C4-2B (cell line): ENCODE measurements at regions not wholly inside any gene's neighbourhood (a gene's known extent, or its start where the extent isn't known, plus 50 kb on each side); places are given as distances from the start of the nearest gene placed in this dataset.

Experiments
- ZFX ChIP-seq: fragments of 450-650 bp; IDR thresholded peaks from 2 replicates; pipeline ENCODE4 v1.6.1; 2017
- TF ChIP-seq, protein P1 (sequence below): fragments of 450-650 bp; conservative IDR thresholded peaks from 2 replicates; pipeline ENCODE4 v1.5.1; 2017; ENCODE audit warnings: mild to moderate bottlenecking

DNA sequence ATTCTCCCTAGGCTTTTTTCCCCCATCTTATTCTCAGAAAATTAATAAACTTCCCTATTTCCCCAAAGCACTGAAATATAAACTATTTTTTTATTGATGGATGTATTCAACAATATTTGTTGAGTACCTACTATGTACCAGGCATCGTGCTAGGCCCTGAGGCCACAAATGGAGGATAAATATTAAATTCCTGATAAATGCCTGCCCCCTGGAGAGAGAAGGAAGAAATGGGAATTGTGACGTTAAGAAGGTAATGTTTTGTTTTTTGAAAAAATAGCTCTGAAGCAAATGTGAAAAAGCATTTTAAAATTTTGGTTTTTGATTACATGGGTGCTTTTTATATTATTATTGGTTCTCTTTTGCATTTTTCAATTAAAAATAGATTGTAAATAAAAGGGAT, 60.5 kb upstream of the DPT start:
- TF ChIP-seq, protein P1, sequence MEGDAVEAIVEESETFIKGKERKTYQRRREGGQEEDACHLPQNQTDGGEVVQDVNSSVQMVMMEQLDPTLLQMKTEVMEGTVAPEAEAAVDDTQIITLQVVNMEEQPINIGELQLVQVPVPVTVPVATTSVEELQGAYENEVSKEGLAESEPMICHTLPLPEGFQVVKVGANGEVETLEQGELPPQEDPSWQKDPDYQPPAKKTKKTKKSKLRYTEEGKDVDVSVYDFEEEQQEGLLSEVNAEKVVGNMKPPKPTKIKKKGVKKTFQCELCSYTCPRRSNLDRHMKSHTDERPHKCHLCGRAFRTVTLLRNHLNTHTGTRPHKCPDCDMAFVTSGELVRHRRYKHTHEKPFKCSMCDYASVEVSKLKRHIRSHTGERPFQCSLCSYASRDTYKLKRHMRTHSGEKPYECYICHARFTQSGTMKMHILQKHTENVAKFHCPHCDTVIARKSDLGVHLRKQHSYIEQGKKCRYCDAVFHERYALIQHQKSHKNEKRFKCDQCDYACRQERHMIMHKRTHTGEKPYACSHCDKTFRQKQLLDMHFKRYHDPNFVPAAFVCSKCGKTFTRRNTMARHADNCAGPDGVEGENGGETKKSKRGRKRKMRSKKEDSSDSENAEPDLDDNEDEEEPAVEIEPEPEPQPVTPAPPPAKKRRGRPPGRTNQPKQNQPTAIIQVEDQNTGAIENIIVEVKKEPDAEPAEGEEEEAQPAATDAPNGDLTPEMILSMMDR, result peak; percentile 23
- TF ChIP-seq ZFX, result no peak
